ENCODE measurements at regions not wholly inside any gene's neighbourhood (a gene's known extent, or its start where the extent isn't known, plus 50 kb on each side); places are given as distances from the start of the nearest gene placed in this dataset.
"Not testable (repeated sequence)": the region's sequence is repeated elsewhere in the genome, so short reads cannot be mapped to it uniquely, and the experiment has no call there.

DNA sequence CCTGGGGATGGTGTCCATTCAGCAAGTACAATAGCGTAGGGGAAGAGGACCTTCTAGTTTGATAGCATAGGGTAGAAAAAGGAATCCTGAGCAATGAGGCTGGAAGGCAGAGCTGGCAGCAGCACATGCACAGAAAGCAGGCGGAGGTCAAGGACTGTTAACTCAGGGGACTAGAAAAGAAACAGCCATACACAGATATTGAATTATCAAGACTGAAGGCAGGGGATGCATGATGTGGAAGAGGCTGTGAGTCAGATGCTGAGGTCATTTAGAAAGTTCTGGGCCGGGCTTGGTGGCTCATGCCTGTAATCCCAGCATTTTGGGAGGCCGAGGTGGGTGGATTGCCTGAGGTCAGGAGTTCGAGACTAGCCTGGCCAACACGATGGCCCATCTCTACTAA is 65.6 kb downstream of the OPTC start:
- Histone ChIP-seq H3K4me1 (peaks cover 21% of the 10 kb centered on the region), H3K9me3 (0 out of 2 replicates have a peak, but pooled peaks cover 4% of the 10 kb centered on the region), H3K27ac (no peak overlapping the region), H4K20me1 (no peaks in the 10 kb centered on the region), H3K9ac (no peak overlapping the region), H3K4me3 (no peak overlapping the region), H3K4me2 (no peak overlapping the region), H3K27me3 (no peaks in the 10 kb centered on the region), H3K36me3 (no peaks in the 10 kb centered on the region)
- TF ChIP-seq Cebpa-rat (IDR thresholded peaks at IDR 0.05): no peak

DNA sequence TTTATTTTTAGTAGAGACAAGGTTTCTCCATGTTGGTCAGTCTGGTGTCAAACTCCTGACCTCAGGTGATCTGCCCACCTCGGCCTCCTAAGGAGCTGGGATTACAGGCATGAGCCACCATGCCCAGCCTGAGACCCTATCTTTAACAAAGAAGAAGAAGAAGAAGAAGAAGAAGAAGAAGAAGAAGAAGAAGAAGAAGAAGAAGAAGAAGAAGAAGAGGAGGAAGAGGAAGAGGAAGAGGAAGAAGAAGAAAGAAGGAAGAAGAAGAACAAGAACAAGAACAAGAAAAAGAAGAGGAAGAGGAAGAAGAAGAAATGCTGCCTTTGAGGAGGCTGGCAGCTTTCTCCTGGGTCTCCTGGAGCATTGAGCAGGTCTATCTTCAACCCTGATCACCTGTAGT is 64.9 kb upstream of the ATP2B4 start:
- H3K27ac ChIP-seq, H3K9me3 ChIP-seq, H3K4me3 ChIP-seq, H3K36me3 ChIP-seq, H4K20me1 ChIP-seq, H3K4me2 ChIP-seq, H3K27me3 ChIP-seq, H3K9ac ChIP-seq: not testable (repeated sequence)
- H3K4me1 ChIP-seq: peaks cover 16% of the 10 kb centered on the region

DNA sequence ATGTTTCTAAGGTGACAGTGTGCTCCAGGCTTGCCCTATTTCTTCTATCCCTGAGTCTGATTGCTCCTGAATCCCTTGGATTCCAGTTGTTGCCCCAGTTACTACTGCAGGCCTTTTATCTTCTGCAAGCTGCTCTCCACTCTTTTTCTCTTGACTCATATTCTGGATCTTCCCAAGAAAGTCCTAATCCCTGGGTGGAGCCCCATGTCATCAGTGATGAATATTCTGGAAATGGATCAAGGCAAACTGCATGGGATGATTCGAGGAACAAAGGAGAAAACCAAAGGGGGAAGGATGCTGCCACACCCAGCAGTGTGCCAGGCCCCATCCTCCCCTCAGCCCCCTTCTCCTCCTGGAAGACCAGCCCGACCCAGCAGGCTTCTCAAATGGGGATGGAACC is 63.3 kb upstream of the ATP2B4 start:
- H3K27ac ChIP-seq: no peak overlapping the region
- no peaks in the 10 kb centered on the region for H4K20me1 ChIP-seq
- H3K27me3 ChIP-seq: no peaks in the 10 kb centered on the region
- 0 out of 2 replicates have a peak, but pooled peaks cover 4% of the 10 kb centered on the region for H3K9me3 ChIP-seq
- H3K36me3 ChIP-seq: no peaks in the 10 kb centered on the region
- peaks cover 16% of the 10 kb centered on the region for H3K4me1 ChIP-seq
- no peak overlapping the region for H3K4me3 ChIP-seq
- no peak overlapping the region for H3K9ac ChIP-seq
- no peak overlapping the region for H3K4me2 ChIP-seq
- TF ChIP-seq Cebpa-rat (IDR thresholded peaks at IDR 0.05): no peak

DNA sequence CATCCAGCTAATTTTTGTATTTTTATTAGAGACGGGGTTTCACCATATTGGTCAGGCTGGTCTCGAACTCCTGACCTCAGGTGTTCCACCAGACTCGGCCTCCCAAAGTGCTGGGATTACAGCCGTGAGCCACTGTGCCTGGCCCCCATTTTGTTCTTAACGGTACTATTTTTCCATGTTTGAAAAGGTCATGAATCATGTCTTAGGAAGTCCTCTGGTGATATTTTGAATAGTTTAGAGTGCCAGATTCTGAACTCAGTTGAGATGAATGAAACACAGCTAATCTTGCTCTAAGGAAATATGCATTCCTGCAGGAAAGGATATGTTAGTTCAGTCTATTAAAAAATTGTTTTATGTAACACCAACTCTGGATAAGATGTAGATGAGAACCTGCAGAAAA is 62.6 kb upstream of the ATP2B4 start:
- no peak for TF ChIP-seq Cebpa-rat (IDR thresholded peaks at IDR 0.05)
- H3K36me3 ChIP-seq: no peaks in the 10 kb centered on the region
- H3K9me3 ChIP-seq: 0 out of 2 replicates have a peak, but pooled peaks cover 4% of the 10 kb centered on the region
- peaks cover 16% of the 10 kb centered on the region for H3K4me1 ChIP-seq
- no peak overlapping the region for H3K27ac ChIP-seq
- H3K4me3 ChIP-seq: no peak overlapping the region
- H3K27me3 ChIP-seq: no peaks in the 10 kb centered on the region
- H3K9ac ChIP-seq: no peak overlapping the region
- peak overlapping the region; percentile 47 for H3K4me2 ChIP-seq
- H4K20me1 ChIP-seq: no peaks in the 10 kb centered on the region

DNA sequence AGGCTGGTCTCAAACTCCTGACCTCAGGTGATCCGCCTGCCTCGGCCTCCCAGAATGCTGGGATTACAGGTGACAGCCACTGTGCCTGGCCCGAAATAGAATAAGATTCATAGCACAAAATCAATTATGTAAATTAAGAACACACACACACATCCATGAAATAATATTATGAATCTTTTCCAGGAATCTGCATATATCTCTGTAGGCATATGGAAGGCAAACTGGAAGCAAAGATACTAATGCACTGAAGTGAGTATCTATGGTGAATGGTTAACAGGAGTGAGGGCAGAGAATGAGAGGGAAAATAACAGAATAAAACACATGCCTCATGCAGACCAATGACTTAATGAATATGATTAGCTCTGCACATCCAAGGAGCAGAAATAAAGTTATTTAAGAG is 61.6 kb upstream of the ATP2B4 start:
- Histone ChIP-seq H3K4me1 (peaks cover 23% of the 10 kb centered on the region), H3K27ac (no peak overlapping the region), H3K36me3 (no peaks in the 10 kb centered on the region), H3K27me3 (no peaks in the 10 kb centered on the region), H3K4me3 (no peak overlapping the region), H3K4me2 (peak overlapping the region; percentile 47), H3K9me3 (0 out of 2 replicates have a peak, but pooled peaks cover 4% of the 10 kb centered on the region), H3K9ac (no peak overlapping the region), H4K20me1 (no peaks in the 10 kb centered on the region)
- TF ChIP-seq Cebpa-rat (IDR thresholded peaks at IDR 0.05): no peak

DNA sequence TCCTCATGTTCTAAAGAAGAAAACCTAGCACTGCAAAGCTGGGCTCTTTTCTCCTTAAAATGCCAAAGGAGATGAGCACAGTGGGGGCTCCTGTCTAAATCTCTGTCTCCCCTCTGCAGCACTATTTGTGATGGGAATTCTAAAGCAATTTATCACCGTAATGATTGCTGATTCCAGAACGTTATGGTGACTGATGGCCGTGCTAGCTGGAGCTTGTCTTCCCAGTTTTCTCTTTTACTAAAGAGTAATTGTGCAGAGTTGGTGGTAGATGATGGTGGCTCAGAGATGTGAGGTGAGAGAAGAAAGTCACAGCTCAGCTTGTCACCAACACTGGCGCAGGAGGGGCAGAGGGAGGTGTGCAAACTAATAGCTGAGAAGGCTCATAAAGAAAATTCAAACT is 60.7 kb upstream of the ATP2B4 start:
- H3K4me3 ChIP-seq: no peak overlapping the region
- no peaks in the 10 kb centered on the region for H3K27me3 ChIP-seq
- 0 out of 2 replicates have a peak, but pooled peaks cover 4% of the 10 kb centered on the region for H3K9me3 ChIP-seq
- TF ChIP-seq Cebpa-rat (IDR thresholded peaks at IDR 0.05): no peak
- no peaks in the 10 kb centered on the region for H4K20me1 ChIP-seq
- H3K36me3 ChIP-seq: no peaks in the 10 kb centered on the region
- H3K4me1 ChIP-seq: peaks cover 27% of the 10 kb centered on the region
- no peak overlapping the region for H3K27ac ChIP-seq
- H3K9ac ChIP-seq: no peak overlapping the region
- no peak overlapping the region for H3K4me2 ChIP-seq

DNA sequence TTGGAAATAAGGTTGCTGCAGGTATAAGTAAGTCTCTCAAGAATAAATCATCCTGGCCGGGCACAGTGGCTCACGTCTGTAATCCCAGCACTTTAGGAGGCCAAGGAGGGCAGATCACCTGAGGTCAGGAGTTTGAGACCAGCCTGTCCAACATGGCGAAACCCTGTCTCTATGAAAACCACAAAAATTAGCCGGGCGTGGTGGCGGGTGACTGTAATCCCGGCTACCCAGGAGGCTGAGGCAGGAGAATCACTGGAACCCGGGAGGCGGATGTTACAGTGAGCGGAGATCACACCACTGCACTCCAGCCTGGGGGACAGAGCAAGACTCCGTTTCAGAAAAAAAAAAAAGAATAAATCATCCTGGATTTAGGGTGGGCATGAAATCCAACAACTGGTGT is 59.7 kb upstream of the ATP2B4 start:
- not testable (repeated sequence) for H3K9me3 ChIP-seq, H3K27ac ChIP-seq, H3K9ac ChIP-seq, H3K4me2 ChIP-seq, H3K36me3 ChIP-seq, H3K27me3 ChIP-seq, H4K20me1 ChIP-seq, H3K4me3 ChIP-seq
- H3K4me1 ChIP-seq: peaks cover 27% of the 10 kb centered on the region

DNA sequence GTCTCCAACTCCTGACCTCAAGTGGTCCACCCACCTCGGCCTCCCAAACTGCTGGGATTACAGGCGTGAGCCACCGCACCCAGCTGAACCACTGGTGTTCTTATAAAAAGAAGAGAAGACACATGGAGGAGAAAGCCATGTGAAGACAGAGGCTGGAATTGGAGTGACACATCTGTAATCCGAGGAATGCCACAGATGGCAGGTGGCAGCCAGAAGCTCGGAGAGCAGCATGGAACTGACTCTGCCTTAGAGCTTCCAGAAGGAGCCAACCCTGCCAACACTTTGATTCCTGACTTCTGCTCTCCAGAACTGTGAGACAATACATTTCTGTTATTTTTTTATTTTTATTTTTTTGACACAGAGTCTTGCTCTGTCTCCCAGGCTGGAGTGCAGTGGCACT is 59.0 kb upstream of the ATP2B4 start:
- Histone ChIP-seq H3K4me2 (no peak overlapping the region), H4K20me1 (no peaks in the 10 kb centered on the region), H3K27ac (no peak overlapping the region), H3K4me3 (no peak overlapping the region), H3K4me1 (peaks cover 27% of the 10 kb centered on the region), H3K9ac (no peak overlapping the region), H3K27me3 (no peaks in the 10 kb centered on the region), H3K36me3 (no peaks in the 10 kb centered on the region), H3K9me3 (0 out of 2 replicates have a peak, but pooled peaks cover 4% of the 10 kb centered on the region)
- no peak for TF ChIP-seq Cebpa-rat (IDR thresholded peaks at IDR 0.05)

DNA sequence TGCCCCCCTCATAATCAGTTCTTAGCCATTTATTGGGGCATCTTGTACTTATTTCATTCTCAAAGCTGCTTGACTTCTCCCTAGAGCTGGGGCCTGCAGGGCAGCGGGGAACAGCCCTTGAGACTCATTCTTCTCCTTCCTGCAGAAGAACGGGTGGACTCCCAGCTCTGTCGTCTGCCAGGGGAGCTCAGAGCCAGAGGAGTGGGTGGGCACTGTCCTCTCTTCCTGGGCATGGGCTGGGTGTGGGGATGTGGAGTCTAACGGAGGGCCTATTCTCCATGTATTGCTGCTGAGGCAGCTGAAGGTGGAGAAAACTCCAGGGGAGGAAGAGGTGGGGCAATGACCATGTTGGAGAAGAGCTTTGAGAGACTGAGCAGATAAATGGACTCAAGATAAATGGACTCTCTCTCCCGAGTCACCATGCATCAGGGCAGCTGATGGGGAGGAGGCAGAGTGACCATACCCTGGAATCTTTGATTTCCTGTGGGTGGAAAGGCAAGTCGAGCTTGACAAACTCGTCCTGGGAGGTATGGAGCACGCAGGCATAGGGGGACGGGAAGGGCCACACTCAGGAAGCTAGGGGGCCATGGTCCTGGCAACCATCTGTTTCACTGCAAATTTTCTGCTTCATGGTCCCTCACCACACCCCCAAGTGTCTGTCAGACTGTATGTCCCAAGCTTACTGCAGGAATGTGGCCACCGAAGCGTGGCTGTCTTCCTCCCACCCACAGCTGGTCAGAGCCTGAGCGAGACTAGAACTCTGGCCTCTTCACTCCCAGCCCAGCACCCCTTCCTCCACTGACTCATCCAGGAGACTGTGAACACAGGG is 56.9 kb upstream of the ATP2B4 start:
- no peak overlapping the region for H3K9ac ChIP-seq
- peak overlapping the region; percentile 14 for H3K4me2 ChIP-seq
- no peak overlapping the region; the same call in 1 of the 2 replicates for H3K27ac ChIP-seq
- H3K4me3 ChIP-seq: no peak overlapping the region
- no peaks in the 10 kb centered on the region for H3K27me3 ChIP-seq
- H3K9me3 ChIP-seq: no peaks in the 10 kb centered on the region
- peaks cover 22% of the 10 kb centered on the region for H3K4me1 ChIP-seq
- TF ChIP-seq Cebpa-rat (IDR thresholded peaks at IDR 0.05): no peak
- no peaks in the 10 kb centered on the region for H3K36me3 ChIP-seq
- no peaks in the 10 kb centered on the region for H4K20me1 ChIP-seq

DNA sequence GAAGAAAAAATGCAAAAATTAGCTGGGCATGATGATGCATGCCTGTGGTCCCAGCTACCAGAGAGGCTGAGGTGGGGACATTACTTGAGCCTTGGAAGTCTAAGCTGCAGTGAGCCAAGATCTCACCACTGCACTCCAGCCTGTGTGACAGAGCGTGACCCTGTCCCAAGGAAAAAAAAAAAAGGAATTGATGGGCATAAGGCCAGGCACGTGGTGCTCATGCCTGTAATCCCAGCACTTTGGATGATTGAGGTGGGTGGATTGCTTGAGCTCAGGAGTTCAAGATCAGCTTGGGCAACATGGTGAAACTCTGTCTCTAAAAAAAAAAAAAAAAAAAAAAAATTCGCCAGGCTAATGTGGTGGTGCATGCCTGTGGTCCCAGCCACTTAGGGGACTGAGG is 55.8 kb upstream of the ATP2B4 start:
- no peak for TF ChIP-seq Cebpa-rat (IDR thresholded peaks at IDR 0.05)
- peaks cover 11% of the 10 kb centered on the region for H3K4me1 ChIP-seq
- no peaks in the 10 kb centered on the region for H3K9me3 ChIP-seq
- H3K36me3 ChIP-seq: no peaks in the 10 kb centered on the region
- no peak overlapping the region for H3K27ac ChIP-seq
- no peaks in the 10 kb centered on the region for H4K20me1 ChIP-seq
- no peak overlapping the region for H3K4me3 ChIP-seq
- H3K9ac ChIP-seq: no peak overlapping the region
- H3K27me3 ChIP-seq: no peaks in the 10 kb centered on the region
- no peak overlapping the region for H3K4me2 ChIP-seq

Data from BLaER1 (cell line).